H9 (cell line): ENCODE measurements at regions not wholly inside any gene's neighbourhood (a gene's known extent, or its start where the extent isn't known, plus 50 kb on each side); places are given as distances from the start of the nearest gene placed in this dataset.

Source experiments
- DNase-seq: peaks from one replicate; pipeline ENCODE4 v3.0.0-alpha.2; 2017
- H2AFZ ChIP-seq: one replicate; pipeline ENCODE4 v1.6.1; 2013; ENCODE audit warnings: mild to moderate bottlenecking, low read length, control low read depth, moderate library complexity
- H2AK5ac ChIP-seq: 2 replicates; pipeline ENCODE4 v1.6.1; 2013; ENCODE audit warnings: low read length, control low read depth, mixed read lengths; ENCODE audit not compliant: insufficient read length
- H2BK120ac ChIP-seq: one replicate; pipeline ENCODE4 v1.6.1; 2013; ENCODE audit warnings: low read depth, mild to moderate bottlenecking, low read length, control low read depth, inconsistent platforms; ENCODE audit not compliant: poor library complexity, severe bottlenecking
- H2BK12ac ChIP-seq: 2 replicates; pipeline ENCODE4 v1.6.1; 2013; ENCODE audit warnings: low read length, control low read depth, mixed read lengths, low read depth; ENCODE audit not compliant: insufficient read length
- H2BK15ac ChIP-seq: 2 replicates; pipeline ENCODE4 v1.6.1; 2013; ENCODE audit warnings: low read depth, low read length, control low read depth
- H2BK20ac ChIP-seq: one replicate; pipeline ENCODE4 v1.6.1; 2013; ENCODE audit warnings: low read depth, mild to moderate bottlenecking, low read length, control low read depth, inconsistent platforms; ENCODE audit not compliant: poor library complexity, severe bottlenecking
- H2BK5ac ChIP-seq: 2 replicates; pipeline ENCODE4 v1.6.1; 2013; ENCODE audit warnings: low read length, control low read depth, mixed read lengths; ENCODE audit not compliant: insufficient read length
- H3K14ac ChIP-seq: 2 replicates; pipeline ENCODE4 v1.6.1; 2013; ENCODE audit warnings: low read length, control low read depth; ENCODE audit not compliant: insufficient read depth
- H3K18ac ChIP-seq: 2 replicates; pipeline ENCODE4 v1.6.1; 2013; ENCODE audit warnings: low read depth, mild to moderate bottlenecking, mixed read lengths, low read length, control low read depth; ENCODE audit not compliant: insufficient read length
- H3K23ac ChIP-seq: 2 replicates; pipeline ENCODE4 v1.6.1; 2013; ENCODE audit warnings: low read length, control low read depth, mixed read lengths, low read depth; ENCODE audit not compliant: insufficient read length
- H3K23me2 ChIP-seq: 2 replicates; pipeline ENCODE4 v1.6.1; 2013; ENCODE audit warnings: low read depth, mild to moderate bottlenecking, mixed read lengths, low read length, control low read depth; ENCODE audit not compliant: insufficient read length, poor library complexity, severe bottlenecking
- H3K27ac ChIP-seq: 2 replicates; pipeline ENCODE4 v1.5.1; 2013; ENCODE audit warnings: low read length, control low read depth, mixed read lengths, low read depth; ENCODE audit not compliant: insufficient read length
- H3K27me3 ChIP-seq: 2 replicates; pipeline ENCODE4 v1.6.1; 2013; ENCODE audit warnings: low read length, control low read depth, inconsistent platforms; ENCODE audit not compliant: insufficient read depth
- H3K4ac ChIP-seq: 2 replicates; pipeline ENCODE4 v1.6.1; 2013; ENCODE audit warnings: low read depth, mild to moderate bottlenecking, control low read depth, inconsistent platforms, low read length, moderate library complexity
- H3K4me1 ChIP-seq: 2 replicates; pipeline ENCODE4 v1.6.1; 2013; ENCODE audit warnings: low read length, control low read depth, inconsistent platforms; ENCODE audit not compliant: insufficient read depth
- H3K4me2 ChIP-seq: 2 replicates; pipeline ENCODE4 v1.6.1; 2013; ENCODE audit warnings: low read length, control low read depth, mixed read lengths; ENCODE audit not compliant: insufficient read length, insufficient read depth
- H3K56ac ChIP-seq: 2 replicates; pipeline ENCODE4 v1.6.1; 2013; ENCODE audit warnings: low read depth, mild to moderate bottlenecking, mixed read lengths, low read length, control low read depth; ENCODE audit not compliant: insufficient read length
- H3K79me1 ChIP-seq: 2 replicates; pipeline ENCODE4 v1.6.1; 2013; ENCODE audit warnings: low read depth, mild to moderate bottlenecking, moderate library complexity, low read length, control low read depth, inconsistent platforms; ENCODE audit not compliant: insufficient read depth, poor library complexity, severe bottlenecking
- H3K79me2 ChIP-seq: 2 replicates; pipeline ENCODE4 v1.6.1; 2013; ENCODE audit warnings: low read length, control low read depth, inconsistent platforms; ENCODE audit not compliant: insufficient read depth
- H3K9ac ChIP-seq: 2 replicates; pipeline ENCODE4 v1.6.1; 2013; ENCODE audit warnings: low read length, control low read depth, mixed read lengths; ENCODE audit not compliant: insufficient read length; ENCODE audit errors: extremely low read depth
- H3K9me3 ChIP-seq: one replicate; pipeline ENCODE4 v1.6.1; 2013; ENCODE audit warnings: low read depth, low read length, inconsistent platforms; ENCODE audit not compliant: control insufficient read depth
- H3T11ph ChIP-seq: one replicate; pipeline ENCODE4 v1.6.1; 2013; ENCODE audit warnings: mild to moderate bottlenecking, low read length, control low read depth, inconsistent platforms
- H4K20me1 ChIP-seq: one replicate; pipeline ENCODE4 v1.6.1; 2013; ENCODE audit not compliant: control insufficient read depth, insufficient read length, insufficient read depth
- H4K5ac ChIP-seq: 2 replicates; pipeline ENCODE4 v1.6.1; 2013; ENCODE audit warnings: low read depth, mild to moderate bottlenecking, mixed read lengths, low read length, control low read depth; ENCODE audit not compliant: insufficient read length
- H4K8ac ChIP-seq: replicated peaks from 2 replicates; pipeline ENCODE4 v1.6.1; 2013; ENCODE audit warnings: low read length, control low read depth, mixed read lengths, low read depth; ENCODE audit not compliant: insufficient read length
- H4K91ac ChIP-seq: 2 replicates; pipeline ENCODE4 v1.6.1; 2013; ENCODE audit warnings: low read depth, mild to moderate bottlenecking, moderate library complexity, mixed read lengths, low read length, control low read depth; ENCODE audit not compliant: insufficient read length
- H3K27ac Mint-ChIP-seq, 3 experiments: 2 replicates in 2 of 3; 3 replicates in 1 of 3; pipeline ENCODE4 v1.8.0; 2020 to 2021; ENCODE audit warnings: mixed read lengths in 3 of 3, mild to moderate bottlenecking in 1 of 3, moderate library complexity in 1 of 3
- H3K27me3 Mint-ChIP-seq: 2 replicates; pipeline ENCODE4 v1.8.0; 2021; ENCODE audit warnings: low read depth, mild to moderate bottlenecking, moderate library complexity, mixed read lengths
- H3K36me3 Mint-ChIP-seq, 3 experiments: 2 replicates in 2 of 3; 3 replicates in 1 of 3; pipeline ENCODE4 v1.8.0; 2020 to 2021; ENCODE audit warnings: low read depth in 3 of 3, mixed read lengths in 3 of 3; ENCODE audit not compliant: insufficient read depth in 1 of 3
- H3K4me1 Mint-ChIP-seq, 2 experiments: 2 replicates each; pipeline ENCODE4 v1.8.0; 2020; ENCODE audit warnings: mixed read lengths in 2 of 2
- H3K4me3 Mint-ChIP-seq, 2 experiments: 2 replicates in 1 of 2; 3 replicates in 1 of 2; pipeline ENCODE4 v1.8.0; 2020 to 2021; ENCODE audit warnings: mild to moderate bottlenecking in 2 of 2, mixed read lengths in 2 of 2, moderate library complexity in 1 of 2
- H3K9me3 Mint-ChIP-seq, 2 experiments: 2 replicates in 1 of 2; 3 replicates in 1 of 2; pipeline ENCODE4 v1.8.0; 2020; ENCODE audit warnings: mild to moderate bottlenecking in 2 of 2, mixed read lengths in 2 of 2, moderate library complexity in 1 of 2
- WGBS: extraction: QIAGEN DNeasy Blood & Tissue Kit; methylation state at CpG from one replicate; pipeline ENCODE4 v1.1.7; 2013; ENCODE audit warnings: missing lambda C conversion rate, low lambda C conversion rate, mixed read lengths; ENCODE audit not compliant: insufficient read length; ENCODE audit errors: extremely low coverage; 5-methylcytosine and 5-hydroxymethylcytosine counted together
- TF ChIP-seq, protein P1 (sequence below): fragments of 200-600 bp; sonication (generic); conservative IDR thresholded peaks from 3 replicates; pipeline ENCODE4 v1.8.0; 2021; ENCODE audit warnings: antibody characterized with exemption, mild to moderate bottlenecking

DNA sequence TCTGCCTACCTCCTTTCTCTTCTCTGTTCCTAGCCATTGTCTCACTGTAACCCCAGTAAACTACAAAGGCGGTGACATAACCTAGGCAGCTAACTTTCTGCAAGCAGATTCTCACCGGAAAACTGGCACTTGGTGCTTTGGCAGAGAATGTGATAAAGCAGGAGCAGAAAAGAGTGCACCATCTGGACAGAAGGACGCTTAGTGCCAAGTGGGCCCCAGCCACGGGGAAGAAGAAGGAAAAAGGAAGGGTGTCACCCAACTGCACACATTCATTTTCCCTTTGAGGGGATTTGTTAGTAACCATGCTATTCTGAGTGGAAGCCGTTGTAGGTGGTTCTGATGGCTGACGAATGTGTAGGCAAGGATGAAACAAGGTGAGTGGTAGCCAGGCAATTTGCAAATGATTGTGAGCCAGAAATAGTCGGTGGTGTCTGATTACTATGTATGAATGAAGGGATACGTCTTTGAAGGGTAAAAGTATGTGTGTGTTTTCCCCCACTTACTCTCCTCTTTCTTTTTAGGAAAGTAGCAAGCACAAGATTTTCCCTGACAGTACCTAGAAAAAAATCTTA lies 148.3 kb upstream of the STXBP5 start:
- Histone ChIP-seq H3K79me1 (no peaks in the 10 kb centered on the region), H3K27me3 (no peaks in the 10 kb centered on the region), H3K23ac (no peak overlapping the region), H4K5ac (no peak overlapping the region), H3K56ac (no peak overlapping the region), H3T11ph (no peak overlapping the region), H2BK15ac (no peak overlapping the region), H2AFZ (peak overlapping the region; percentile 40), H2BK120ac (no peak overlapping the region), H2BK12ac (no peak overlapping the region), H3K79me2 (no peaks in the 10 kb centered on the region), H3K18ac (no peak overlapping the region), H3K4ac (no peak overlapping the region), H3K9me3 (no peaks in the 10 kb centered on the region), H2AK5ac (no peak overlapping the region), H3K4me2 (no peak overlapping the region), H4K20me1 (no peaks in the 10 kb centered on the region), H3K23me2 (no peaks in the 10 kb centered on the region), H3K9ac (no peak overlapping the region), H2BK5ac (no peak overlapping the region), H2BK20ac (no peak overlapping the region), H4K8ac (no peak overlapping the region), H3K14ac (peak overlapping the region; percentile 46; the same call in 1 of the 2 replicates), H3K27ac (no peak overlapping the region), H4K91ac (no peak overlapping the region), H3K4me1 (peaks cover 8% of the 10 kb centered on the region; the same call in 1 of the 2 replicates)
- Mint-ChIP-seq H3K27ac (peak overlapping the region in 1 of 3 experiments; percentile 19; a peak in 2 of 7 replicates), H3K4me1 (peaks cover 39 to 47% of the 10 kb centered on the region in 2 experiments), H3K36me3 (0 out of 7 replicates have a peak, but pooled peaks cover 0 to 3% (median 0%) of the 10 kb centered on the region in 3 experiments), H3K27me3 (no peaks in the 10 kb centered on the region; the same call in none of the 2 replicates), H3K4me3 (no peak overlapping the region), H3K9me3 (no peaks in the 10 kb centered on the region)
- TF ChIP-seq, protein P1, sequence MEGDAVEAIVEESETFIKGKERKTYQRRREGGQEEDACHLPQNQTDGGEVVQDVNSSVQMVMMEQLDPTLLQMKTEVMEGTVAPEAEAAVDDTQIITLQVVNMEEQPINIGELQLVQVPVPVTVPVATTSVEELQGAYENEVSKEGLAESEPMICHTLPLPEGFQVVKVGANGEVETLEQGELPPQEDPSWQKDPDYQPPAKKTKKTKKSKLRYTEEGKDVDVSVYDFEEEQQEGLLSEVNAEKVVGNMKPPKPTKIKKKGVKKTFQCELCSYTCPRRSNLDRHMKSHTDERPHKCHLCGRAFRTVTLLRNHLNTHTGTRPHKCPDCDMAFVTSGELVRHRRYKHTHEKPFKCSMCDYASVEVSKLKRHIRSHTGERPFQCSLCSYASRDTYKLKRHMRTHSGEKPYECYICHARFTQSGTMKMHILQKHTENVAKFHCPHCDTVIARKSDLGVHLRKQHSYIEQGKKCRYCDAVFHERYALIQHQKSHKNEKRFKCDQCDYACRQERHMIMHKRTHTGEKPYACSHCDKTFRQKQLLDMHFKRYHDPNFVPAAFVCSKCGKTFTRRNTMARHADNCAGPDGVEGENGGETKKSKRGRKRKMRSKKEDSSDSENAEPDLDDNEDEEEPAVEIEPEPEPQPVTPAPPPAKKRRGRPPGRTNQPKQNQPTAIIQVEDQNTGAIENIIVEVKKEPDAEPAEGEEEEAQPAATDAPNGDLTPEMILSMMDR = no peak
- no peak for DNase-seq
- WGBS = no CpG with 5 or more reads among the region's 8 CpGs
